Left ventricle myocardium superior (tissue), 1 donor: ENCODE measurements at regions not wholly inside any gene's neighbourhood (a gene's known extent, or its start where the extent isn't known, plus 50 kb on each side); places are given as distances from the start of the nearest gene placed in this dataset.
"Not testable (repeated sequence)": the region's sequence is repeated elsewhere in the genome, so short reads cannot be mapped to it uniquely, and the experiment has no call there.

Experiments
- ATAC-seq: fragments of 200-7000 bp; cut with Tn5 transposase; one replicate; pipeline ENCODE4 v1.9.1; 2020; ENCODE audit warnings: mild to moderate bottlenecking, moderate library complexity
- DNase-seq: peaks from one replicate; pipeline ENCODE4 v3.0.0-alpha.2; 2020
- intact Hi-C: fragments of 100-400 bp; cut with micrococcal nuclease; formaldehyde crosslinking; loops from one replicate; pipeline ENCODE4 v1.11.0; 2022
- donor health status: DM: no; HTN: yes; CAD: no; lungs with severe emphysema.

DNA sequence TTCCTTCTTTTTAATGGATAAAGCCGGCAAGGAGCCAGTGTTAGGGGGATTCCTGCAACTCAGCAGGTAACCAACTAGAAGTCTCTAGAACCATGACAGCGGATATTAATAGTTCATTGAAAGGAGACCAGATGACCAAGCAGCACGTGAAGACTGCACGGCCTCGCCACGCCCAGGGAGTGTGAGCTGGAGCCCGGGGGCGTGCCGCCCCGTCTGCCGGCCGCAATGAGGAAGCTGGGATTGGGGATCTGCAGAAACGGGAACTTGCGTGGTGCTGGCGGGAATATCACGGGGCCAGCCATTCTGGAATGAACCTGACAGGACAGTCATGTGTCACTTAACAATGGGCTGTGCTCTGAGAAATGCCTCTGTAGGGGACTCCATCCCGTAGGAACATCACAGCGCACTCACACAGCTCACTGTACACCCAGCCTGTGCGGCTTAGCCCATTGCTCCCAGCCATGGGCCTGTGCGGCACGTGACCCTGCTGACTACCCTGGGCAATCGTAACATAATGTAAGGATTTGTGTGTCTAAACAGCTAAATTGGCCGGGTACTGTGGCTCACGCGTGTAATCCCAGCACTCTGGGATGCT, 4092.8 kb upstream of the TPTE start:
- peak; percentile 6 for DNase-seq

GRCh38 chr21:6429924-6430323, 4091.5 kb upstream of the TPTE start:
- ATAC-seq, intact Hi-C loops, DNase-seq: not testable (repeated sequence)

More for the DNA sequence above, 4092.8 kb upstream of the TPTE start:
- intact Hi-C loops: not testable (repeated sequence)
- ATAC-seq: peak; percentile 37

DNA sequence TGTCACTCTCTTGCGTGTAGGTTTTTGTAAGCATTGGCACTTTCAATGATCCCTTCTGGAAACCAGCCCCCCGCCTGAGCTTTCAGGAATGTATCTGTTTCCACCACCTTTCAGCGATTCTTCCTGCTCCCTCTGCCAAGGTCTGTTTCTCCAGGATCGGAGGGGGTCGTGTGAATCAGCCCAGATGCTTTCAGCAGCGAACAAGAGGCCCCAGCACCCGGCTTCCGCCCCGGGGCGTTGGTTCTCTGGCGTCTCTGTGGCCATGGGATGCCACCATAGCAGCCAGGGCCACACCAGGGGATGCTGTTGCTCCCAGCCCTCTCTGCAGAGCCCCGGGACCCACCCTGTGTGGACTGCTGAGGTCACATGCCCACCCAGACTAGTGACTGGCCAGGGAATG, 4088.2 kb upstream of the TPTE start:
- intact Hi-C loops, ATAC-seq, DNase-seq: not testable (repeated sequence)

DNA sequence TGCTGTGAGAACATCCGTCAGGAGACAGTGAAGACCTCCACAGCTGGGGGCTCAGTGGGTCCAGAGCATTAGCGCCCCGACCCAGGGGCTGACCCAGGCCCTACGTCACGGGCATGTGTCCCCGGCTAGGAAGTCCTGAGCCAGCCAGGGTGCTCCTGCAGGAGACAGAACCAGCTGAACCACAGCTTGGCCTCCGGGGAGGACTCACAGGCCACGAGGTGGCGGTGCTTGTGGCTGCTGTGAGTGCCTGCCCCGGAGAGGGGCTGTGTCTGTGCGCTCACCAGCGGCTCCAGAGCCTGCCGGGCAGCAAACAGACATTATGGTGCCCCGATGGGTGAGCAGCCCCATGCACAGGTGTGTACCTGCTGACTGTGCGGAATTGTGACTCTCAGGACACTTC, 4085.2 kb upstream of the TPTE start:
- ATAC-seq: not testable (repeated sequence)

GRCh38 chr21:6436971-6437833, 4084.2 kb upstream of the TPTE start:
- DNase-seq, intact Hi-C loops: not testable (repeated sequence)
- ATAC-seq: peak; percentile 95

More for the DNA sequence above, 4085.2 kb upstream of the TPTE start:
- intact Hi-C loops: not testable (repeated sequence)
- peak; percentile 8 for DNase-seq

GRCh38 chr21:6437834-6438187, 4083.6 kb upstream of the TPTE start:
- ATAC-seq (peak; percentile 48), DNase-seq (peak; percentile 5)
- intact Hi-C loops: not testable (repeated sequence)

- DNase-seq: peak; percentile 3
- ATAC-seq, intact Hi-C loops: not testable (repeated sequence)
Observed at GRCh38 chr21:6439058-6439457, 4082.3 kb upstream of the TPTE start.

- intact Hi-C loops, DNase-seq, ATAC-seq: not testable (repeated sequence)
Observed at GRCh38 chr21:6454648-6455340, 4066.6 kb upstream of the TPTE start.

DNA sequence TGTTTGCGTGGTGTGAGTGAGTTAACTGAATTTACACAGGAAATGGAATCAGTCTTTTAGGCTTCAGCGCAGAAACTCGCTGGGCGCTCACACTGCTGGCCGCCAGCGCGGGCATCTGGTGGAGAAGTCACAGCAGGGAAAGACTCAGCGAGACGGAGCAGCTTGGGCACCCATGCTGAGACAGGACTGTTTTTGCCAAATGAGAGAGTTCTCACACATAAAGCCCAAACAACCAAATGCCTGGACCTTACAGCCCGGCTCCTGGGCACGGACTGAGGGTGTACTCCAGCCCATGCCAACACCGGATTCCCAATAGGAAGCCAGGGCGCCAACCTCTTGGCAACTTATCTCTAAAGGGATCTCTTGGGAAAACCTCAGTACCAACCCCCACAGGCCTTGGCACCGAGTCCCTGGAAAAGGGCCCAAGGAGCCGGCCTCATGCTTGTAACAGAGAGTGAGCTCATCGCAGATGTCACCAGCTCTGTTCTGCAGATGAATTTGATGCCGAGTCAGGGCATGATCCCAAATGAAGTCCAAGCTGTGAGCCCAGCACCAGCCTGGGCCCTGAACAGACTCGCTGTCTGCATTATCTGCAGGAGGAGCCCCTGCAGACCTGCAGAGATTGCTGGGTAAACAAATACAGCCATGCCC, 4065.2 kb upstream of the TPTE start:
- ATAC-seq, intact Hi-C loops, DNase-seq: not testable (repeated sequence)

- intact Hi-C loops, ATAC-seq, DNase-seq: not testable (repeated sequence)
Observed at GRCh38 chr21:6459761-6460160, 4061.6 kb upstream of the TPTE start.

DNA sequence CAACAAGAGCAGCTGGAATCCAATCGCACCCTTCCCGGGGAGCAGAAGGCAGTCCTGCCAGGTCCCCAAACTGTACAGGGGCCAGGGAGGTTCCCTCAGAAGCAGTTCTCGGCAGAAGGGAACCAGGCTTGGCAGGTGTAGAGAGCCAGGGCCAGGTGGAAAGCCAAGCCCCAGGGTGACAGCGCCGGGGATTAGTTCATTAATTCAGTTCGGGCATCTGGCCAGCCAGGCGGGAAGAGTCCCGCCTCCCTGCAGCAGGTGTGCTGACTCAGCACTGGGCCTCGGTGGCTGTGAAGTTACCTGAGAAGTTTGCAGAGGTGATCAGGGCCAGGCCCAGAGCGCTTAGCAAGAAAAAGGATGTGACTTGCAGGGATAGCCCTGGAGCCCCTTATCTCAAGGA, 4060.0 kb upstream of the TPTE start:
- DNase-seq, ATAC-seq, intact Hi-C loops: not testable (repeated sequence)

DNA sequence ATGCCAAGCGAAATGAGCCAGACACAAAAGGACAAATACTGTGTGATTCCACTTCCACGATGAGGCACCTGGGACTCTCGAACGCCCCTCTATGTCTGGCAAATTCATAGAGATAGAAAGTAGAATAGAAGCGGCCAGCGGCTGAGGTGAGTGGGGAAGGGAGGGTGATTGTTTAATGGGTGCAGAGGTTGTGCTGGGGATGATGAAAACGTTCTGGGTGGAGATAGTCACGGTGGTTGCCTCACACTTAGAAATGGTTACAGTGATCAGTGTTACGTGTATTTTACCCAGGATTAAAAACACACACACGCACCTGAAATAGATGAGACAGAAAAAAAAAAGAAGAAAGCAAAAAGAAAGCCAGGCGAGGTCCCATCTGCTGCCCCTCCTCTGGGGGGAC, 4057.0 kb upstream of the TPTE start:
- DNase-seq, intact Hi-C loops, ATAC-seq: not testable (repeated sequence)

DNA sequence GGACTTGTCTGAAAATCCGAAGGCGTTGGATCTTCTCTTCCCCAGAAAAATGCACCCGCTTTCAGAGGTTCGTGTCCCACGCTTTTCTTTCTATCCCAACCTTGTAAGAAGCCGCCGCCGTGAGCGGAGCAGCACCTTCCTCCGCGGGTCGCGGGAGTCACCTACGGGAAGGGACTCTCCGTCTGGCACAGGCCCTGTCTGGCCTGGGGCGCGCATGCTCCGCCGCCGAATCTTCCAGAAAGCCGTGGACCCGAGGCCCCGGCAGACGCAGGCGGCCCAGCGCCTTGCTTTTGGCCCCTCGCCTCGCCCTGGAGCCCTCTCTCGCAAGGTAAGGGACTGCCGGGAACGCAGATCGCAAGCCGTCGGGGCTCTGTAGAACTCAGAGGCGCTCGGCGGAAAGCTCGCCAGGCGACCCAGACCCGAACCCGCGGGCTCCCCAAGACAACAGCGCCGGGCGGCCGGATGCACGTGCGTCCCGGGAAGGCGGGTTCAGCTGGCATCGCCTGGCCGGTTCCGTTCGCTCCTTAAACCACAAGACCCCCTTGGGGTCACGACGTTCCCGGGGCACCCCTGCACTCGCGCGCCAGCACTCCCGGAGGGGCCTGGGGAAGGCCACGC, 4055.2 kb upstream of the TPTE start:
- DNase-seq, intact Hi-C loops: not testable (repeated sequence)
- ATAC-seq: peak; percentile 42

DNA sequence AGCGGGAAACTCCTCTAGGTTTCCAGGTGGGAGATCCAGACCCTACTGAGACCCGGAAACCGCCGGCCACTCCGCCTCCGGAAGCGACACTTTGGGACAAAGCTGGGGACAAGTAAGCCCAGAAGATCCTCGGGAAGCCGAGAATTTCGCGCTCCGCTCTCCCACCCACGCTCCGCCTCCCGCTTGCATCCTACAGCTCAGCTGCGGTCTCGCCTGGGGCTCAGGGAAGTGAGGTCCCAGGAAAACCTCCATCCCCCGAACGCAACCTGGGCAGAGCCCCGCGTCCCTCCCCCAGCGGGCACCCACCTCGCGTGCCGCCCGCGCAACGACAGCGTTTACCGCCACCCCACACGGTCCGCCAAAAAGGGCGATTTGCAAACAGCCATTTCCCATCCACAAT, 4054.7 kb upstream of the TPTE start:
- ATAC-seq: peak; percentile 46
- DNase-seq, intact Hi-C loops: not testable (repeated sequence)

GRCh38 chr21:6467189-6467774, 4054.1 kb upstream of the TPTE start:
- DNase-seq, intact Hi-C loops: not testable (repeated sequence)
- peak; percentile 87 for ATAC-seq

- intact Hi-C loops, DNase-seq: not testable (repeated sequence)
- ATAC-seq: peak; percentile 33
Observed at GRCh38 chr21:6467907-6468306, 4053.5 kb upstream of the TPTE start.

GRCh38 chr21:6468331-6468860, 4053.0 kb upstream of the TPTE start:
- DNase-seq, ATAC-seq, intact Hi-C loops: not testable (repeated sequence)
